Cardiac fibroblast (primary cell): ENCODE measurements at regions not wholly inside any gene's neighbourhood (a gene's known extent, or its start where the extent isn't known, plus 50 kb on each side); places are given as distances from the start of the nearest gene placed in this dataset.
"Not testable (repeated sequence)": the region's sequence is repeated elsewhere in the genome, so short reads cannot be mapped to it uniquely, and the experiment has no call there.

Source experiments
- DNase-seq, 2 donors: peaks; one replicate each; pipeline versions ENCODE4 v3.0.0 to v3.0.0-alpha.2; 2010; ENCODE audit warnings: low read depth in 2 of 2
- H3K4me3 ChIP-seq, 2 donors: replicated peaks in 1 of 2; 1 replicate in 1 of 2; 2 replicates in 1 of 2; pipeline ENCODE4 v1.5.1; 2011; ENCODE audit warnings: low read depth in 2 of 2, low read length in 2 of 2, mild to moderate bottlenecking in 2 of 2, moderate library complexity in 1 of 2
- TF ChIP-seq, protein P1 (sequence below): IDR thresholded peaks from one replicate; pipeline ENCODE4 v1.5.1; 2011; ENCODE audit warnings: low read depth, mild to moderate bottlenecking, low read length, inconsistent platforms

GRCh38 chr18:78501251-78501650, 478.4 kb upstream of the SALL3 start:
- TF ChIP-seq, protein P1, sequence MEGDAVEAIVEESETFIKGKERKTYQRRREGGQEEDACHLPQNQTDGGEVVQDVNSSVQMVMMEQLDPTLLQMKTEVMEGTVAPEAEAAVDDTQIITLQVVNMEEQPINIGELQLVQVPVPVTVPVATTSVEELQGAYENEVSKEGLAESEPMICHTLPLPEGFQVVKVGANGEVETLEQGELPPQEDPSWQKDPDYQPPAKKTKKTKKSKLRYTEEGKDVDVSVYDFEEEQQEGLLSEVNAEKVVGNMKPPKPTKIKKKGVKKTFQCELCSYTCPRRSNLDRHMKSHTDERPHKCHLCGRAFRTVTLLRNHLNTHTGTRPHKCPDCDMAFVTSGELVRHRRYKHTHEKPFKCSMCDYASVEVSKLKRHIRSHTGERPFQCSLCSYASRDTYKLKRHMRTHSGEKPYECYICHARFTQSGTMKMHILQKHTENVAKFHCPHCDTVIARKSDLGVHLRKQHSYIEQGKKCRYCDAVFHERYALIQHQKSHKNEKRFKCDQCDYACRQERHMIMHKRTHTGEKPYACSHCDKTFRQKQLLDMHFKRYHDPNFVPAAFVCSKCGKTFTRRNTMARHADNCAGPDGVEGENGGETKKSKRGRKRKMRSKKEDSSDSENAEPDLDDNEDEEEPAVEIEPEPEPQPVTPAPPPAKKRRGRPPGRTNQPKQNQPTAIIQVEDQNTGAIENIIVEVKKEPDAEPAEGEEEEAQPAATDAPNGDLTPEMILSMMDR, result no peak
- H3K4me3 ChIP-seq, result no peak overlapping the region
- no peak for DNase-seq

- DNase-seq, result no peak
- H3K4me3 ChIP-seq, result no peak overlapping the region
- TF ChIP-seq, protein P1, result no peak
Measured at GRCh38 chr18:78503129-78503528, 476.5 kb upstream of the SALL3 start.

- DNase-seq, result no peak
- TF ChIP-seq, protein P1, result no peak
- no peak overlapping the region for H3K4me3 ChIP-seq
Measured at GRCh38 chr18:78505851-78506461, 473.7 kb upstream of the SALL3 start.

GRCh38 chr18:78507217-78507616, 472.4 kb upstream of the SALL3 start:
- no peak for DNase-seq
- no peak overlapping the region for H3K4me3 ChIP-seq
- TF ChIP-seq, protein P1, result no peak

DNA sequence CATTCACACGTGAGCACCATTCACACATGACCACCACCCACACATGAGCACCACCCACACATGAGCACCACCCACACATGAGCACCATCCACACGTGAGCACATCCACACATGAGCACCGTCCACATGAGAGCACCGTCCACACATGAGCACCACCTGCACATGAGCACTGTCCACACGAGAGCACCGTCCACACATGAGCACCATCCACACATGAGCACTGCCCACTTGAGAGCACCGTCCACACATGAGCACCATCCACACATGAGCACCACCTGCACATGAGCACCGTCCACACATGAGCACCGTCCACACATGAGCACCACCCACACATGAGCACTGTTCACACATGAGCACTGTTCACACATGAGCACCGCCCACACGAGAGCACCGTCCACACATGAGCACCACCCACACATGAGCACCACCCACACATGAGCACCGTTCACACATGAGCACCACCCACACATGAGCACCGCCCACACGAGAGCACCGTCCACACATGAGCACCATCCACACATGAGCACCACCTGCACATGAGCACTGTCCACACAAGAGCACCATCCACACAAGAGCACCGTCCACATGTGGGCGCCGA, 471.3 kb upstream of the SALL3 start:
- H3K4me3 ChIP-seq, DNase-seq: not testable (repeated sequence)

DNA sequence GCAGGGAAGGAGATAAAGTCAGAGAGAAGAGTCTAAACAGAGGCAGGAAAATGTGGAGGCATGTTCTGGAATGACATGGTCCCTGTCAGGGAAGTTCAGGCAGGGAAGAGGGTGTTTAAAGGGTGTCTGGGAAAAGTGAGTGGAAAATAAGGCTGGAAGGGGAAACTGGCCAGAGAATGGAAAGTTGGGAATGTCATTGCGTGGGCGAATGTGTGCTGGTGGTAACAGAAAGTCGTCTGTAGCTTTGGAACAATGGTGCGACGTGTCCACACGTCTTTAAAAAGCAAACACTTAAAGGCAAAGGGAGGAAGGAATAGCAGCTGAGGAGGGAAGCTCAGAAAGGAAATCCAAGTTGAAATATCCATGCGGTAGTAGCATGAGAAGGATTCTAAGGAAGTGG, 469.5 kb upstream of the SALL3 start:
- no peak overlapping the region for H3K4me3 ChIP-seq
- TF ChIP-seq, protein P1, result no peak
- no peak for DNase-seq

DNA sequence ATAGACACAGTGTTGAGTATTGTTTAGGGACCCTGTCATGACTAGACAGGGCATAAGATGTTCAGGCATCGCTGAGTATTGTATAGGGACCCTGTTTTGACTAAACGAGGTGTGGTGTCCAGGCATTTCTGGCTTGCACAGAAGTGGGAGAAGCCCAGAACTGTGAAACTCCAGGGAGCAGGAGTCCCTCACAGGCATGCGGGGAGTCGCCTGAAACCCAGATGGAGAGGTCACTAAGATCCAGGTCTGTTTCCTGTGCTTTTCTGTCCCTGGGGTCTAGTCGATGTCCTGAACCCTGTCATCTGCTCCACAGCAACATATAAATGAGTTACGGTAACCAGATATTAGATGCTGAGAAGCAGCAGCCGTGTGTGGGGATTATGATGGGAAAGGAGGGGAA, 469.0 kb upstream of the SALL3 start:
- DNase-seq, result no peak
- TF ChIP-seq, protein P1, result no peak
- H3K4me3 ChIP-seq, result no peak overlapping the region
